ENCODE measurements at regions not wholly inside any gene's neighbourhood (a gene's known extent, or its start where the extent isn't known, plus 50 kb on each side); places are given as distances from the start of the nearest gene placed in this dataset.

DNA sequence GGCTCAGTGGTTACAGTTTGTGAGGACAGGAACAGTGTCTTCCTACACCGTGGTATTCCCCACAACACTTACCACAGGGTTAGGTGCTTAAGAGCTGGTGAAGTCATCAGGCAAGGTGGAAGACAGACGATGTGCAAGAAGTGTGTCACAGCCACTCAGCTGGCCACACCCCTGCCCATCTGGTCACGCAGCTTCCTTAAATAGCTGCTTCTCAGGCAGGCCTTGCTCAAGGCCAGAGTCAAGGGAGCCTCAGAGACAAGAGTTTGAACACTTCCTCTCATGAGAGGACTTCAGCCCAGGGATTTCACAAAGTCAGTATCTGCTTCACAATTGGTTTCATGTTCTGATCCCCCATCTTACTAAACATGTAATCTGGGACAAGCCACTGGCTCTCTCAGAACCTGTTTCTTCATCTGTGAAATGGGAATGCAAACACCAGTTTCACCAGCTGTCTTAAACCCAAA is 80.3 kb upstream of the FRY start:
- TF ChIP-seq, protein P1, sequence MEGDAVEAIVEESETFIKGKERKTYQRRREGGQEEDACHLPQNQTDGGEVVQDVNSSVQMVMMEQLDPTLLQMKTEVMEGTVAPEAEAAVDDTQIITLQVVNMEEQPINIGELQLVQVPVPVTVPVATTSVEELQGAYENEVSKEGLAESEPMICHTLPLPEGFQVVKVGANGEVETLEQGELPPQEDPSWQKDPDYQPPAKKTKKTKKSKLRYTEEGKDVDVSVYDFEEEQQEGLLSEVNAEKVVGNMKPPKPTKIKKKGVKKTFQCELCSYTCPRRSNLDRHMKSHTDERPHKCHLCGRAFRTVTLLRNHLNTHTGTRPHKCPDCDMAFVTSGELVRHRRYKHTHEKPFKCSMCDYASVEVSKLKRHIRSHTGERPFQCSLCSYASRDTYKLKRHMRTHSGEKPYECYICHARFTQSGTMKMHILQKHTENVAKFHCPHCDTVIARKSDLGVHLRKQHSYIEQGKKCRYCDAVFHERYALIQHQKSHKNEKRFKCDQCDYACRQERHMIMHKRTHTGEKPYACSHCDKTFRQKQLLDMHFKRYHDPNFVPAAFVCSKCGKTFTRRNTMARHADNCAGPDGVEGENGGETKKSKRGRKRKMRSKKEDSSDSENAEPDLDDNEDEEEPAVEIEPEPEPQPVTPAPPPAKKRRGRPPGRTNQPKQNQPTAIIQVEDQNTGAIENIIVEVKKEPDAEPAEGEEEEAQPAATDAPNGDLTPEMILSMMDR (conservative IDR thresholded peaks at IDR 0.05; ENCODE audit: low read depth, low read length) = no peak
- TF ChIP-seq, protein P2, sequence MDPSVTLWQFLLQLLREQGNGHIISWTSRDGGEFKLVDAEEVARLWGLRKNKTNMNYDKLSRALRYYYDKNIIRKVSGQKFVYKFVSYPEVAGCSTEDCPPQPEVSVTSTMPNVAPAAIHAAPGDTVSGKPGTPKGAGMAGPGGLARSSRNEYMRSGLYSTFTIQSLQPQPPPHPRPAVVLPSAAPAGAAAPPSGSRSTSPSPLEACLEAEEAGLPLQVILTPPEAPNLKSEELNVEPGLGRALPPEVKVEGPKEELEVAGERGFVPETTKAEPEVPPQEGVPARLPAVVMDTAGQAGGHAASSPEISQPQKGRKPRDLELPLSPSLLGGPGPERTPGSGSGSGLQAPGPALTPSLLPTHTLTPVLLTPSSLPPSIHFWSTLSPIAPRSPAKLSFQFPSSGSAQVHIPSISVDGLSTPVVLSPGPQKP (IDR thresholded peaks at IDR 0.05; ENCODE audit: borderline replicate concordance, low read depth, low read length) = no peak
- no peak for TF ChIP-seq CHD1 (IDR thresholded peaks at IDR 0.05; ENCODE audit: low read depth, low read length)
